ENCODE measurements at regions not wholly inside any gene's neighbourhood (a gene's known extent, or its start where the extent isn't known, plus 50 kb on each side); places are given as distances from the start of the nearest gene placed in this dataset.

GRCh38 chr18:73961804-73962203, 185.8 kb downstream of the FBXO15 start:
- DNase-seq: no peak

GRCh38 chr18:73959352-73959751, 188.3 kb downstream of the FBXO15 start:
- no peak for DNase-seq

GRCh38 chr18:73954268-73954667, 193.4 kb downstream of the FBXO15 start:
- DNase-seq: no peak

GRCh38 chr18:73952296-73952946, 195.2 kb downstream of the FBXO15 start:
- no peak for DNase-seq

GRCh38 chr18:73950116-73950700, 197.4 kb downstream of the FBXO15 start:
- DNase-seq: no peak

- DNase-seq: peak; percentile 90
Measured at GRCh38 chr18:73948497-73948896, 199.1 kb downstream of the FBXO15 start.

GRCh38 chr18:73948084-73948483, 199.6 kb downstream of the FBXO15 start:
- DNase-seq: no peak

- no peak for DNase-seq
Measured at GRCh38 chr18:73947180-73947921, 200.3 kb downstream of the FBXO15 start.

GRCh38 chr18:73945130-73945792, 202.4 kb downstream of the FBXO15 start:
- no peak for DNase-seq

GRCh38 chr18:73944715-73945114, 202.9 kb downstream of the FBXO15 start:
- DNase-seq: no peak

- DNase-seq: no peak
Measured at GRCh38 chr18:73943763-73944162, 203.9 kb downstream of the FBXO15 start.

GRCh38 chr18:73942956-73943355, 204.7 kb downstream of the FBXO15 start:
- DNase-seq: no peak

- DNase-seq: no peak
Measured at GRCh38 chr18:73942081-73942625, 205.5 kb downstream of the FBXO15 start.

GRCh38 chr18:73940721-73941120, 206.9 kb downstream of the FBXO15 start:
- DNase-seq: no peak

- DNase-seq: no peak
Measured at GRCh38 chr18:73939391-73939790, 208.2 kb downstream of the FBXO15 start.

- DNase-seq: no peak
Measured at GRCh38 chr18:73933685-73934084, 213.9 kb downstream of the FBXO15 start.

- DNase-seq: no peak
Measured at GRCh38 chr18:73932976-73933375, 214.7 kb downstream of the FBXO15 start.

GRCh38 chr18:73927496-73927895, 220.1 kb downstream of the FBXO15 start:
- no peak for DNase-seq

- DNase-seq: no peak
Measured at GRCh38 chr18:73924836-73925235, 222.8 kb downstream of the FBXO15 start.

- no peak for DNase-seq
Measured at GRCh38 chr18:73924307-73924706, 223.3 kb downstream of the FBXO15 start.

- DNase-seq: no peak
Measured at GRCh38 chr18:73923866-73924265, 223.8 kb downstream of the FBXO15 start.

- no peak for DNase-seq
Measured at GRCh38 chr18:73920033-73920432, 227.6 kb downstream of the FBXO15 start.

GRCh38 chr18:73918816-73919215, 228.8 kb downstream of the FBXO15 start:
- DNase-seq: no peak
